GM18907 (cell line): ENCODE measurements at regions not wholly inside any gene's neighbourhood (a gene's known extent, or its start where the extent isn't known, plus 50 kb on each side); places are given as distances from the start of the nearest gene placed in this dataset.
"Not testable (repeated sequence)": the region's sequence is repeated elsewhere in the genome, so short reads cannot be mapped to it uniquely, and the experiment has no call there.

Experiments
- ATAC-seq: cut with Tn5 transposase; IDR thresholded peaks from one replicate; pipeline ENCODE4 v1.9.1; 2021; ENCODE audit warnings: mild to moderate bottlenecking, moderate library complexity; ENCODE audit not compliant: unreplicated experiment

DNA sequence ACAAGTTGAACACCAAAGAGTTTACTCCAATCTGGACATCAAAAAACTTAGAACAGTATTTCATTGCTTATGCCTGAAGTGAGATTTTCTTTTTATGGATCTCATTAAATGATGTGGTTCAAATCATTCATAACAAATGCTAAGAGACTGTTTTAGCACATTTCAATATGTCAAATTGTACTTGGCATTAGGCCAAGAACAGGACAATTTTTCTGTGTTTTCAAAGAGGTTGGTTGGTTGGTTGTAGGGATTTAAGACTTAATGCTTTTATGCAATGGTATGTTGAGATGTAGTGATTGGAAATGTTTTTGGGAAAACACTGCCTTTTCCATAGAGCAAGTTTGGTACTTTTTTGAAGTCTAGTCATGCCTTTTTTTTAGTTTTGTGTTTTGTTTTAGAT lies 510.4 kb downstream of the ZNF674 start:
- ATAC-seq, result no peak

DNA sequence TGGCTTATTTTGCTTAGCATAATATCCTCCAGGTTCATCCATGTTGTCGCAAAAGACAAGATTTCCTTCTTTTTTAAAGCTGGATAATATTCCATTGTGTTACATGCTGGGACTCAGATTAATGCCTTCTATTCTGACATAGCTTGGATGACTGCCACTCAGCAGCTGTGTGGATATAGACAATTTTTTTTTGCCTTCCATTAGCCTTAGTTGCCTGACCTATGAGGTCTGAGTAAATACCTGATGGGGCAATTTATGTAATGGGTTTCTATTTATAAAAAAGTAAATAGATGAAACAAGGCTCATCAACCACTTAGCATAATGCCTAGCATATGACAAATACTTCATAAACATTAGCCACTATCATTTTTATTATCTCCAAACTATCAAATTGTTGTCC lies 515.4 kb downstream of the ZNF674 start:
- no peak for ATAC-seq

DNA sequence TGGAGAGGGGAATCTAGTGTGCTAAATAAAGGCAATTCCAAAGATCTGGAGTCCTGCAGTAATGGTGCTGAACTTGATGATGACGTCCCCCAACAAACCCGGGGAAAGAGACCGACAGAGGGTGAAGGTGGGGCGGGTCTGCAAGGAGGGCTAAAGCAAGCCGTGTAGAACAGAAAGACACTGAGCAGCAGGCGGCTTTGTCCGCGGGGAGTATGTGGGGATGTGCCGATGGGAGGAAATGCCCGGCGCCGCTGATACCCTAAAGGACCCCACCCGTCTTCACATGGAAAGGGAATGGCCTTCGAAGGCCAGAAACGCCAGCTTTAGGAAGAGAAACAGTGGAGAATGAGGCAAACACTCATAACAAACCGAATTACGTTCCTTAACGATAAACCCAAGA lies 528.9 kb downstream of the ZNF674 start:
- ATAC-seq, result no peak

GRCh38 chrX:46015653-46016052 lies 529.6 kb downstream of the ZNF674 start:
- no peak for ATAC-seq

- ATAC-seq, result no peak
Observed at GRCh38 chrX:45992402-45993123, 552.7 kb downstream of the ZNF674 start.

DNA sequence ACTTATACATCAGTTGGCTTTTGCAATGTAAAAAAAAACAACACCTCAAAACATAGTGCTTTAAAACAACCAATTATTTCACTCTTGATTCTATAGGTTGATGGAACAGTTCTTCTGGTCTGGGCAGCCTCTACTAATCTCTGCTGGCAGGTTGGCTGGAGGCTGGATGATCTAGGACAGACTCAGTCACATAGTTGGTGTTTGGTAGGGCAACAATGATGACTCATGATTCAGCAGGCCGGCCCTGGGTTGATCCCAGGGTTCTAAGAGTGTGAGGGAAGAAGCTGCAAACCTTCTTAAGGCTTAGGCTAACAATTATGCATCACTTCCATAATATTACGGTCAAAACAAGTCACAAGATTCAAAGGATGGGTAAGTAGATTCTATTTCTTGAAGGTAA lies 558.2 kb downstream of the ZNF674 start:
- ATAC-seq, result no peak

DNA sequence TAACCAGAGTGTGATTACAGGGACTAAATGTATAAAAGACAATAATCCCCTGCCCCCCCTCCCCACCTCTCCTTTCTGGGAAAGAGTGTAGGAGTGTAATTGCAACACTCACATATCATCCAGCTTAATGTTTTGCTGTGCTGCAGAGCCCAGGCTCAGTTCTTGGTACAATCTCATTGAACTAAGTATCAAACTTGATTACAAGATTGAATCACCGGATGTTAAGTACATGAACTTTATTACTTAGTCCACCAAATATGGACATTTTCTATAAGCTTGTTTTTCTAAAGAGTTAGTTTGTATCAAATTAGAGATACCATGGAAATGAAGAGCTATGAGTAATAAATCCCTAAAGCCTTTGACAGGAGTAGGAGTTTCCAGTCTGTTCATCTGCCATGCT lies 559.1 kb downstream of the ZNF674 start:
- ATAC-seq, result no peak

DNA sequence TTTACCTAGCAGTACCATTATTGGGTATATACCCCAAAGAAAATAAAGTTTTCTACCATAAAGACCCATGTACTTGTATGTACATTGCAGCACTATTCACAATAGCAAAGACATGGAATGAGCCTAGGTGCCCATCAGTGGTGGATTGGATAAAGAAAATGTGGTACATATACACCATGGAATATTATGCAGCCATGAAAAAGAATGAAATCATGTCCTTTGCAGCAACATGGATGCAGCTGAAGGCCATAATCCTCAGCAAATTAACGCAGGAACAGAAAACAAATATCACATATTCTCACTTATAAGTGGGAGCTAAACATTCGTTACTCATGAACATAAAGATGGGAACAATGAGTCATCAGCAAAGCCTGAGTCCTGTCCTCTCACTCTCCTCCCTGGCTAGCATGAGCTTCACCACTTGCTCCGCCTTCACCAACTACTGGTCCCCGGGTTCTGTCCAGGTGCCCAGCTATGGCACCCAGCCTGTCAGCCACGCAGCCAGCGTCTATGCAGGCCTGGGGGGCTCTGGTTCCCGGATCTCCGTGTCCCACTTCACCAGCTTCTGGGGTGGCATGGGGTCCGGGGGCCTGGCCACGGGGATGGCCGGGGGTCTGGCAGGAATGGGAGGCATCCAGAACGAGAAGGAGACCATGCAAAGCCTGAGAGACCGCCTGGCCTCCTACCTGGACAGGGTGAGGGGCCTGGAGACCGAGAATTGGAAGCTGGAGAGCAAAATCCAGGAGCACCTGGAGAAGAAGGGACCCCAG lies 562.1 kb downstream of the ZNF674 start:
- not testable (repeated sequence) for ATAC-seq

GRCh38 chrX:45980726-45981125 lies 564.5 kb downstream of the ZNF674 start:
- ATAC-seq, result no peak

DNA sequence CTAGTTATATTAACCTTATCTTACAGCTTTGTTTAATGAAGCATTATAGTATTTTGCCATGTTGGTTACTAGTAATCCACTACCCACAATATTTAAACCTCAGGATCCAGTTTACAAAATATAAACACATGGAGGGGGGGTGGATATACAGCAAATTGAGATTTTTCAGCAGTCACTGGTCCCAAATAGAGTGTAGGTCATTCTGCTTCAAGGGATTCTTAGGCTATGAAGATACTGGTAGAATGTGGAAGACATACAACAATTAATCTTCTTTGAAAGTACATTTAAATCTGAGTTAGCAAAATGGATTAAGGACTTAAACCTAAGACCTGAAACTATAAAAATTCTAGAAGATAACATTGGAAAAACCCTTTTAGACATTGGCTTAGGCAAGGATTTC lies 569.6 kb downstream of the ZNF674 start:
- ATAC-seq, result no peak

GRCh38 chrX:45972636-45973035 lies 572.6 kb downstream of the ZNF674 start:
- ATAC-seq, result no peak

DNA sequence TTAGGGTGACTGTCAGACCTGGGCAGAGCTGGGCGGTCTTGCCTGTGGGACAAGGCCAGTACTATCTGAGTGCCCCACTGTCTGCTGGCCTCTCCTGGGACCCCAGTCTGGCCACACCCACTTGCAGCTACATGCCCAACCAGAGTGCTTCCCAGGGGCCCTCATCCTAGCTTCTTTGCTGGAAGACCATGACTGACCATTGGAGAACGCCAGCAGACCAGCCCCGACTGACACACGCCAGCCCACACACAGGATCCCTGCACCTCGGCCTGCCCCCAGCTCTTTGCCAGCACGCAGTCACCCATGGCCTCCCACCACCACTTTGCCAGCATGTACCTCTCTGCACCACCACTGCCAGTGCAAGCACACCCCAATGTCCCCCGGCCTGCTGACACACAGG lies 585.7 kb downstream of the ZNF674 start:
- no peak for ATAC-seq

DNA sequence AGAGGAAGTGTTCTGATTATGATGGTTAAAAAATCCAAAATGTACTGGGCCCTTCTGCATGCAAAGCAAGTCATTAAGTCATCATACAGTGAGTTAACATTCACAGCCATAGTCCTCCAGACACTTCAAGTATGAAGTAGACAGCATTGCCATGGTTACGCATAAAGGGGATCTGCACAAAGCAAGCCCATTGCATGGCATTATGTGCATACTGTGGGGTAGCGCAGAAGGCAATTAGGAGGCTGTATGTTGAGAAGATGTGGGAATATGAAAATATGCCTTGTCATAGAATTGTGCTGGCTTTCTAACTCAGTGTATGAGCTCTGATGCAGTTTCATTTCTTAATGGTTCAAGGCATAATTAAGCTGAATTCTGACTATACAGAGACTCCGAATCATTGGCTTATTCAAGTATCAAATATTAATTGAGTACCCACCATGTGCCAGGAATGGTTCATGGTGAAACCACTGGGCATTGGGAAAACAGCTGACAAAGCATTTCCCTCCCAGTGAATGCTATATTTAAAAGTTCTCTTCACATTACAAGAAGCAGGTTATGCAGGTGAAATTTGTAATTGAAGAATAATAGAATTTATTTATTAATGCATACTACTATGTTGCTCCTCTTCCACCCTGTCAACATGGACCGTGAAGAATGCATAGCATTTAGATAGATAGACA lies 588.9 kb downstream of the ZNF674 start:
- ATAC-seq, result no peak

DNA sequence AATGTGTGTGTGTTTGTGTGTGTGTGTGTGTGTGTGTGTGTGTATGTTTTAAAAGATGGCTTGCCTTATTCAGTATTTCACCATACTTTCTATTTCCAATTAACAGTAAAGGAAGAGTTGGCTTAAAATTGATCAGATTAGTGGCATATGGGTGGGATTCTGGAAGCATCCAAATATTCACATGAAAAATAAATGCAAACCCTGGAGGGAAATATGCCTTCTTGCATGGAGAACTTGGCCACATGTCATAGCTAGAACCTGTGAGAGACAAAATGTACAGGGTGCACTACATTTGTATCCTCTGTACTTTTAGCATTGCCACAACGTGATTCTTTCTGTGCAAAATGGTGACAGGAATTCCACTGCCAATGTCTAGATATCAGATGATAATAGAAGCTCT lies 589.6 kb downstream of the ZNF674 start:
- ATAC-seq, result no peak

DNA sequence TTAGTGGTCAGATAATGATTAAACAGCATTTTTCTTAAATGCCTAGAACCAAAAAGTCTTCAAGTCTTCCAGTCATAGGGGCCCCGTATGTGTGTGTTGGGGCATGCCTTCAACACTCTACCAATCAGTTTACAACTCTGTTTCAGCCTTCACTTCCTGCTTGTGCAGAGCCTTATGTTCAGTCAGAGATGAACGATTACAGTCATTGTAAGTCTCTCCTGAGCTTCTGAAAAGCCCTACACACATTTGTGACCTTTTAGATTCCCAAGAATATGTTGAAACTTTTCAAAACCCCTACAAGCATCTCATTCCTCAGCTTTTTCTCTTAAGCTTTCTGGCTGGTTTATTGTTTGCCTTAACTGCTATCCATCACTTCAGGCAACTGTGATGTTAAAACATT lies 591.2 kb downstream of the ZNF674 start:
- no peak for ATAC-seq

GRCh38 chrX:45952030-45952429 lies 593.2 kb downstream of the ZNF674 start:
- no peak for ATAC-seq

DNA sequence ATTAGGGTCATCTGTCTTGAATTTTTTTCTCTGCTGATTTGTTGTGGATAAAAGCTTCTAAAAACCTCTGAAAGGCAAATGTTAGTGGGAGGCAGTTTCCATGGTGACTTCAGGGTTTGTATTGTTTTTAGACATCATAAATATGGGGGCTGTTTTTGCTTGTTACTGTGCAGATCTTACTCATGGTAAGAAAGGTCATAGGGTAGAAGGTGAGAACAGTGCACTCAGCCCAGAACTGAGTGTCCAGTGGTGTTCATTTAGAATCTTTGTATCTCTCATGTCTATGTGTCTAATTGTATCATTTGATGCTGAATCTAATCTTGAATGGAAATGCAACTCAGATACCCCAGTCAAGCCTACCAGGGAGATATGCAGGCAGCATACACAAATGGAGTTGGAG lies 609.8 kb downstream of the ZNF674 start:
- ATAC-seq, result no peak

- no peak for ATAC-seq
Observed at GRCh38 chrX:45912316-45912715, 632.9 kb downstream of the ZNF674 start.

GRCh38 chrX:45907786-45908185 lies 637.4 kb downstream of the ZNF674 start:
- ATAC-seq, result no peak

DNA sequence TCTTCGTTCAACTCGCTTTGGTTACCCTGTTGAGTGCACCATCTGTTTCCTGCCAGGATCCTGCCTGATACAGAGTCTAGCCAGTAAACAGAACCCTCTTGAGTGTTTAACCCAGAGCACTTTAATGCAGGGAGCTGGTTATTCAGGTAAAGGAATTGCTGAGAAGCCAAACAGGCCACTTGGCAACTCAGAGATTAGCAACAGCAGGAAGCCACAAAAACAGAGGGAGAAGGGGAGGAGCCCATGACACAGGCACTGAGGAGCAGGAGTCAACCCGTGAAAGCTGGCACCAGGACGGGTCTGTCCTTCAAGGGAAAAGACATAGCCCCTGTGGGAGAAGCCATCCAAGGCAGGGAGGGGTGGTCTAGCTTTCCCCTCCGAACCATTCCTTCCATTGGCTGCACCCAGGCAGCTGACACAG lies 641.4 kb downstream of the ZNF674 start:
- no peak for ATAC-seq

DNA sequence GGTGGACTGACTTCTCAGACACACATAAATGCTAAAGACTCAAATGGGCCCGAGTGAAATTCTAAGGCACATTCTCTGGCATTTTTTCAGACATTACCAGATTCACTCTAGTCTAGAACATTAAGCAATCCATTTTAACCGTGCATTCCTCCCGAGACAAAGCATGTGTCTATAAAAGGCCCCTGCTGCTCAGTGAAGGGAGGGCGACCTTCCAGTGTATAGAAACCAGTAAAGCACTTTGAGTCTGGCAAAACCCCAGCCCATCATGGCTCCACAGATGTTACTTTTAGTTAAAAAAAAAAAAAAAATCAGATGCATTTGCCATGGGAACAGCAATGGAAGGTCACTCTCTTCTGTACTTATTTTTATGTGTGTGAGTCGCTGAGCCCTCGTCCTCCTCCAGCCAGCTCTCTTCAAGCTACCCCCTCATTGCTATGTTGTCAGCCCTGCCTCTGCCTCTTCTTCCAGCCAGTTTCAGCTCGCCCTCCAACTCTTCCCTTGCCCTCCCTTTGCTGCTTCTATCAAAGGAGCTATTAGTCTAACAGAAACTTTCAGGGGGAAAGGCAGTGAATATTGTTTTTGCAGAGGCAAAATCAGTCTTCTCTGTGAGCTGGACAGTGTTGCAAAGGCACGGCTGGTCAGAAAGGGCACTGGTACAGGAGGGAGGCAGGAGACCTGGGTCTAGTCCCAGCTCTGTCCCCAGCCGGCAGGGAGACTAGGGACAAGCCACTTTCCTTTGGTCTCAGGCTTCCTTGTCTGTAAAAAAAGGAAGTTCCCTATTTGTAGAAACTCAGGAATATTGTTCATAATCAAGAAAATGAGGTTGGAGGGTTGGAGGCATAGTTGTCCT lies 644.2 kb downstream of the ZNF674 start:
- no peak for ATAC-seq
